GM12874 (cell line): ENCODE measurements at regions not wholly inside any gene's neighbourhood (a gene's known extent, or its start where the extent isn't known, plus 50 kb on each side); places are given as distances from the start of the nearest gene placed in this dataset.

Experiments used
- TF ChIP-seq, protein P1 (sequence below): IDR thresholded peaks from 2 replicates; pipeline ENCODE4 v1.5.1; 2011; ENCODE audit warnings: low read depth, mild to moderate bottlenecking, control low read depth, low read length, moderate library complexity; ENCODE audit not compliant: insufficient read depth

DNA sequence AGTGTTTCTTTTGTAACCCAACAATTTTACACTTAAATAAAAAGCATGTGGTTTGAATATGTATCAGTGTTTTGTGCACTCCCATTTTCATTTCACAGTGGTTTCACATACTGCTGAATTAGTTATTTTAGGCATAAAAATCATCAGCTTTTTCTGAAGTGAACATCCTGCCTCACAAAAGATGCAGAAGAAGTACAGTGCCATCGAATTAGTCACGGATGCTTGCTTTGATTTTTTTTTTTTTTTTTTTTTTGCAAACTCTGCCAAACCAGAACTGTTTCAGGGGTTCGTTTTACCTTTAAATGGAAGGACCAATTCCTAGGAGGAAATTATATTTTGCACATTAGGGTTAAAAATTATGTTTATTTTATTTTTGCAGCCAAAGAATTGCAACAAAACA lies 158.6 kb downstream of the RPS12 start:
- TF ChIP-seq, protein P1, sequence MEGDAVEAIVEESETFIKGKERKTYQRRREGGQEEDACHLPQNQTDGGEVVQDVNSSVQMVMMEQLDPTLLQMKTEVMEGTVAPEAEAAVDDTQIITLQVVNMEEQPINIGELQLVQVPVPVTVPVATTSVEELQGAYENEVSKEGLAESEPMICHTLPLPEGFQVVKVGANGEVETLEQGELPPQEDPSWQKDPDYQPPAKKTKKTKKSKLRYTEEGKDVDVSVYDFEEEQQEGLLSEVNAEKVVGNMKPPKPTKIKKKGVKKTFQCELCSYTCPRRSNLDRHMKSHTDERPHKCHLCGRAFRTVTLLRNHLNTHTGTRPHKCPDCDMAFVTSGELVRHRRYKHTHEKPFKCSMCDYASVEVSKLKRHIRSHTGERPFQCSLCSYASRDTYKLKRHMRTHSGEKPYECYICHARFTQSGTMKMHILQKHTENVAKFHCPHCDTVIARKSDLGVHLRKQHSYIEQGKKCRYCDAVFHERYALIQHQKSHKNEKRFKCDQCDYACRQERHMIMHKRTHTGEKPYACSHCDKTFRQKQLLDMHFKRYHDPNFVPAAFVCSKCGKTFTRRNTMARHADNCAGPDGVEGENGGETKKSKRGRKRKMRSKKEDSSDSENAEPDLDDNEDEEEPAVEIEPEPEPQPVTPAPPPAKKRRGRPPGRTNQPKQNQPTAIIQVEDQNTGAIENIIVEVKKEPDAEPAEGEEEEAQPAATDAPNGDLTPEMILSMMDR, result no peak

DNA sequence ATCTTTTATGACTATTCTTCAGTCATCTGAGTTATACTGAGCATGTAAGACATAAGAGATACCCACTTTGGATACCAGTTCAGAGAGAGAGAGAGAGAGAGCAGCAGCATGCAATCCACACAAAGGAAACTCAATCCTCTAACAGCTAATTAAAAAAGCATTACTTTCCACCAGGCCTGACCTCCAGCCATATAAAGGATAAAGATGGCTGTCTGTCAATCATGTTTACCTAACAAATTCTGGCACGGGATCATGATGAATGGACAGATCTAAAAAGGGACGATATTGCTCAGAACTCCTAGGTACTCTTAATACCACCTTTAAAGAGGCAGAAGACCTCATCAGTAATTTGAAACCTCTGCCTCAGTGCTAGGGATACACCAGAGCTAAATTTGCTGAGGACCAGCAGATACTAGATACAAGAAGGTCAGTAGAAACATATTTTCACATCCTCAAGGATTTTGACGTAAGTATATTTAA lies 159.2 kb downstream of the RPS12 start:
- TF ChIP-seq, protein P1, result no peak

DNA sequence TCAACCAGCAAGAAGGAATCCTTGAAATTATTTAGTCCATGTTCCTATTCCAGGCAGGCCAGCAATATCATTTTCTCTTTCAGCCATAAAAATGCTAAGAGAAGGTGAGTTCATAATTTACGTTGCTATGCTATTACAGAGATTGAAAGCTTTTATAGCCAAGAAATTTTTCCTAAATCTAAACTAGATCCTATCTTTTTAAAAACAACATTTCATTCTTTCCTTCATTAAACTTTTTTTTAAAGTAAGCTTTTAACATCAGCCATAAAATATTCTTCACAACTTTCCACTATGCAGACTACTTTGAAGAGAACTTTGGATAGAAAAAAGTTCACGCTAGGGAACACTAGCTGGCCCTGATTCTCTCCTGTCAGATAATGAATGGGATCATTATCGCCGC lies 159.8 kb downstream of the RPS12 start:
- TF ChIP-seq, protein P1, result no peak

DNA sequence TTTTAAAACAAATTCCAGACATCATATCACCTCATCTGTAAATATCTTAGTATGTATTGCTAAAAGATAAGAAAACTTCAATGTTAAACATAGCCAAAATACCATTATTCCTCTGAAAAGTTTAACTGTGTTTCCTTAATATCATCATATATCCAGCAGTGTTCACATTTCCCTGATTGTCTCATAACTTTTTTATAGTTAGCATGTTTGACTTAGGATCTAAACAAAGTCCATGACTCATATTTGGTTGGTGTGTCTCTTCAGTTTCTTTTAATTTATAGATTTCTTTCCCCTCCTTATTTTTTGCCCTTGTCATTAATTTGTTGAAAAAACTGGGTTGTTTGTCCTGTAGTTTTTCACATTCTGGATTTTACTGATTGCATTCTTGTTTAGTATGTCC lies 163.0 kb downstream of the RPS12 start:
- TF ChIP-seq, protein P1, result no peak

DNA sequence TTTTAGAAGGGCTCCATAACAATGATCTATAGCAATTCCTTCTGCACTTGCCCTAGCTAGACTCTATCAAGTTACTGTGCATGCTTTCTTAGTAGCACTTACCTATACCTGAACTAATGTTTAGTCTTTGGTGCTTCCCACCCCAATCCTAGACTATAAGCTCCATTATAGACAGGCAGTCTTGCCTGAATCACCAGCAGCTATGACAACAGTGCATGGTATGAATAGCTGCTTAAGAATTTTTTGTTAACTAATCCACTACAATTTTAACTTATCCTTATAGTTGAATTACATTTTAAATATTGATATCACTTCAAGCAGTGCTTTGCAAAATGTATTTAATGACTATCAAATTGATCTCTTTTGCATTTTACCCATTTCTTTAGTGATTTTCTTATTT lies 164.3 kb downstream of the RPS12 start:
- TF ChIP-seq, protein P1, result no peak

DNA sequence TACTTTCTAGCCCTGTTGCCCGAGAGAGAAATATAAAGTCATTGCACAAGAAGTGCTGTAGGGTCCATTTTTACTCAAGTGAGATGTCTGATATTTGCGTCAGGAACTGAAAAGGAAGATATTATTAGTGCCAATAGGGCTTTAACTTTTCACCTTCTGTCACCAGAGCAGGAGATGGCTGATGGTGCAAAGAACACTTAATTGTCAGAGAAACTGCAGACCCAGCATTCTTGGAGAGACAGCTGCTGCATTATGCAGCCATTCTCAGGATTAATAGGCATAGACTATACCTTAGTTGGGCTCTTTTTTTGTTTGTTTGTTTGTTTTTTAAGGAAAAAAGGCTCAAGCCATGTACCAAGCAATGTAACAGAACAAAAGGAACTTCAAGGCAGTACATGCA lies 179.4 kb downstream of the RPS12 start:
- TF ChIP-seq, protein P1, result no peak

DNA sequence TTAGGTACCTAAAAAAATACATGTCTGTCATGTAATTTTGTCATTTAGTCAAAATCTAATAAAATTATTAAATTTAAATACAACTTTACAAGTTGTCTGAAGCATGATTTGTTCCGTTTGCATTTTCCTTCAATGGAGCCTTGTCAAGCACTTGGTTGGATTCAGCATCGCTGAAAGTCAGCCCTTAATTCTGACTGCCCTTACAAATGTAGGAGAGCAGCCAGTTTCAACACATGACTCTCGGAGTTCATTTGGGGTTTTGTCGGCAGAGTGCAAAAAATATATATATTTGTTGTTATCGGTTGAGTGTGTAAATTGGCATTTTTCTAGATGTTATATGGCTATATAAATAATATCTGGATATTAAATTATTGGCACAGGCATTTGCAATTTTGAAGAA lies 180.6 kb downstream of the RPS12 start:
- TF ChIP-seq, protein P1, result no peak

DNA sequence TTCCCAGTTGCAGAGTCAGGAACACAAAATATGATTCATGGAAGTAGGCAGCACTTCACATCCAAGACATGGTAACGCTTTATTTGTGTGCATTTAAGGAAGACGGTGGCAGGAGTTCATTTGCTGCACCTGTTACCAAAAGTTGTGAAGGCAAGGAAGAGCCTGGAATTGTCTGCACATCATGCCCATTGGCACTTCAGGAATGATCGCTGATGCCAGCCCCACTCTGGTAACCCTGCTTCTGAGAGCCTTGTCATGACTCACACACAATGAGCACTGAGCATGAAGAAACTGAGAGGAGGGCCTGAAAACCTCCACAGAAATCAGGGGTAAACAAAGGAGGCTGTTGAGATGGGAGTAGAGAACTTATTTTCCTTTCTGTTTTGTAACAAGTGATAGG lies 181.1 kb downstream of the RPS12 start:
- TF ChIP-seq, protein P1, result no peak
